Left lung (tissue), 4 donors: ENCODE measurements at regions not wholly inside any gene's neighbourhood (a gene's known extent, or its start where the extent isn't known, plus 50 kb on each side); places are given as distances from the start of the nearest gene placed in this dataset.

Source experiments
- ATAC-seq: fragments of 200-7000 bp; cut with Tn5 transposase; one replicate; pipeline ENCODE4 v1.9.1; 2020; ENCODE audit warnings: moderate library complexity
- DNase-seq, 4 donors: peaks; one replicate each; pipeline ENCODE4 v3.0.0-alpha.2; 2013 to 2020
- H3K27ac ChIP-seq, 2 donors: fragments of 200-600 bp; sonication (generic) in 1 of 2; one replicate each; pipeline versions ENCODE4 v1.5.0 to v1.8.0; 2020 to 2021
- H3K27me3 ChIP-seq, 2 donors: fragments of 200-600 bp; sonication (generic) in 1 of 2; one replicate each; pipeline versions ENCODE4 v1.5.0 to v1.8.0; 2020 to 2021
- H3K36me3 ChIP-seq, 2 donors: fragments of 200-600 bp; sonication (generic) in 1 of 2; one replicate each; pipeline versions ENCODE4 v1.5.0 to v1.8.0; 2020 to 2021
- H3K4me1 ChIP-seq, 2 donors: fragments of 200-600 bp; one replicate each; pipeline ENCODE4 v1.8.0; 2021
- H3K4me3 ChIP-seq, 2 donors: fragments of 200-600 bp; sonication (generic) in 1 of 2; one replicate each; pipeline versions ENCODE4 v1.5.0 to v1.8.0; 2020 to 2021; ENCODE audit warnings: mild to moderate bottlenecking in 1 of 2
- H3K9me3 ChIP-seq, 2 donors: fragments of 200-600 bp; sonication (generic) in 1 of 2; one replicate each; pipeline versions ENCODE4 v1.5.0 to v1.8.0; 2020 to 2021
- intact Hi-C, 2 donors: fragments of 100-400 bp; cut with DNase I; formaldehyde crosslinking; loops; one replicate each; pipeline versions ENCODE4 v1.11.2 to v1.14.2; 2022
- TF ChIP-seq, protein P1 (sequence below), 2 donors: fragments of 200-600 bp; sonication (generic) in 1 of 2; IDR thresholded peaks; one replicate each; pipeline versions ENCODE4 v1.5.0 to v1.8.0; 2021; ENCODE audit warnings: antibody characterized with exemption in 2 of 2
- donor health status: DM: no; HTN: yes; CAD: no.
- donor health status: DM: no; HTN: no; CAD: no.

DNA sequence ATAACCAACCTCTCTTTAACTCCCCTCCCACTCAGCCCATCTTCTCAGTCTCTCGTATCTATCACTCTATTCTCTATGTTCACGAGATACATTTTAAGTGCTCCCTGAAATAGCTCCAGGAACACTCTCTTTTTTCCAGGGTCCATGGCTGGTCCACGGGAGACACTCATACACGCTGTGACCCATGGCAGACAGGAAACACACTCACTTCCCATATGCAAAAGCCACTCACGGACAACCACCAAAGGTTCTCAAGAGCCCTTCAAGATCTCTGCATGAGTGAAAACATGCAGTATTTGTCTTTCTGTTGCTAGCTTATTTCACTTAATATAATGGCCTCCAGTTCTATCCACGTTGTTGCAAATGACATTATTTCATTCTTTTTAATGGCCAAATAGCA, 71.4 kb upstream of the PCSK2 start:
- H3K9me3 ChIP-seq, result no peaks in the 10 kb centered on the region
- no peaks in the 10 kb centered on the region for H3K36me3 ChIP-seq
- no peak overlapping the region for H3K4me3 ChIP-seq
- H3K27ac ChIP-seq, result no peak overlapping the region
- no peaks in the 10 kb centered on the region for H3K4me1 ChIP-seq
- no peak for ATAC-seq
- intact Hi-C loops, result no loop called here
- TF ChIP-seq, protein P1, sequence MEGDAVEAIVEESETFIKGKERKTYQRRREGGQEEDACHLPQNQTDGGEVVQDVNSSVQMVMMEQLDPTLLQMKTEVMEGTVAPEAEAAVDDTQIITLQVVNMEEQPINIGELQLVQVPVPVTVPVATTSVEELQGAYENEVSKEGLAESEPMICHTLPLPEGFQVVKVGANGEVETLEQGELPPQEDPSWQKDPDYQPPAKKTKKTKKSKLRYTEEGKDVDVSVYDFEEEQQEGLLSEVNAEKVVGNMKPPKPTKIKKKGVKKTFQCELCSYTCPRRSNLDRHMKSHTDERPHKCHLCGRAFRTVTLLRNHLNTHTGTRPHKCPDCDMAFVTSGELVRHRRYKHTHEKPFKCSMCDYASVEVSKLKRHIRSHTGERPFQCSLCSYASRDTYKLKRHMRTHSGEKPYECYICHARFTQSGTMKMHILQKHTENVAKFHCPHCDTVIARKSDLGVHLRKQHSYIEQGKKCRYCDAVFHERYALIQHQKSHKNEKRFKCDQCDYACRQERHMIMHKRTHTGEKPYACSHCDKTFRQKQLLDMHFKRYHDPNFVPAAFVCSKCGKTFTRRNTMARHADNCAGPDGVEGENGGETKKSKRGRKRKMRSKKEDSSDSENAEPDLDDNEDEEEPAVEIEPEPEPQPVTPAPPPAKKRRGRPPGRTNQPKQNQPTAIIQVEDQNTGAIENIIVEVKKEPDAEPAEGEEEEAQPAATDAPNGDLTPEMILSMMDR (IDR thresholded peaks at IDR 0.05), result no peak
- DNase-seq, result no peak
- H3K27me3 ChIP-seq, result no peaks in the 10 kb centered on the region

DNA sequence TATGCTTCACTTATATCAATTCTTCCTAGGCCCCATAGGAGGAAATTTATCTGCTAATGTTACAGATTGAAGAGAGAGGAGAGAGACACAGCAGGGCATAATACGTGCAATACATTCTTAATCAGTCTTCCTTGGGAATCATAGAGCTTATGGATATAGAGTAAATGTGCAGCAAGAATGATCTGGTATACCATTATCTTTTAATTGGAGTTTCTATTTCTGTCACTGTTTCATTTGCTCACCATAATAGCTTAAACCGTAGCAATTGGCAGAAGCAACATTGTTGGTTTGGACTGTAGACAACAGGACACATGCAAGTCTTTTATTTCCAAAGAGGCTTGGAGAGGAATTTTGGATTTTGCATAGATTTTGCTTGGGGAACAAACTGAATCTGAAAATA, 68.1 kb upstream of the PCSK2 start:
- Histone ChIP-seq H3K4me1 (no peaks in the 10 kb centered on the region), H3K4me3 (no peak overlapping the region), H3K36me3 (no peaks in the 10 kb centered on the region), H3K27ac (no peak overlapping the region), H3K9me3 (no peaks in the 10 kb centered on the region), H3K27me3 (no peaks in the 10 kb centered on the region)
- intact Hi-C loops, result no loop called here
- DNase-seq (no peak), ATAC-seq (no peak)
- TF ChIP-seq, protein P1 (IDR thresholded peaks at IDR 0.05), result no peak

DNA sequence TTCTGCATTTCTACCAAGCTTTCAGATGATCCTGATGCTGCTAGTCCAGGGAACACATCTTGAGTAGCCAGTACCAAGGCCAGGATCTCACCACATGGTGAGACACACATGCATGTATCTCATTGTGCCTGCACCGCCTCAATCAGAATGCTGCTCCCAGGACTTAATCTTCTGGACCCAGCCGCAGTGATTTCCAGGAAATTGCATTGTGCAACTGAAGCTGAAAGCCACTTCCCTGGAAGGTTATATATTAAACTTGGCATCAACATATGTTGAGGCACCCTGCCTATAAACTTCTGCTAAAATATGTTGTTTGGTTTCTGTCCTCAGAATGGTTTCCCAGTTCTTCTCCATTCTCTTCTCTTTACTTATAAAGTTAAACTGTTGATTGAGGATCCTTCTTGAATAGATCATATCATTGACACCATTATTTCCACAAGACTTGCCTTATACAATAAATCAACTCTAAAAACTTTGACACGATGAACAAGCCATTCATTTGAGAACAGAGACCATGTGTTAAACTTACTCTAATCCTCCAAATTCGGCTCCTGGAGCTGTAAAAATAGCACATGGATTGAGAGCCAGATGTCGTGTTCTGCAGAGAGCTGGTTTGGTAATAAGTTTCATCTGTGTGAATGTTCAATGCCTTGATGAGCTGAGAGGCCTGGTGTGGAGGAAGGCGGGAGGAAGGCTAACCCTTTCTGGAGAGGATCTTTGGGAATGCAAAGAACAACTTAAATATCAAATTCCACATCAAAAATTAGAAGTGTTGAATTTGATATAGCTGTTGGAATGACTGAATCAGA, 65.0 kb upstream of the PCSK2 start:
- Histone ChIP-seq H3K4me1 (no peaks in the 10 kb centered on the region), H3K9me3 (no peaks in the 10 kb centered on the region), H3K27ac (no peak overlapping the region), H3K36me3 (no peaks in the 10 kb centered on the region), H3K27me3 (no peaks in the 10 kb centered on the region), H3K4me3 (no peak overlapping the region)
- DNase-seq, result peak in 1 of 4 donors; percentile 3
- ATAC-seq, result no peak
- TF ChIP-seq, protein P1 (IDR thresholded peaks at IDR 0.05), result no peak
- intact Hi-C loops, result no loop called here

DNA sequence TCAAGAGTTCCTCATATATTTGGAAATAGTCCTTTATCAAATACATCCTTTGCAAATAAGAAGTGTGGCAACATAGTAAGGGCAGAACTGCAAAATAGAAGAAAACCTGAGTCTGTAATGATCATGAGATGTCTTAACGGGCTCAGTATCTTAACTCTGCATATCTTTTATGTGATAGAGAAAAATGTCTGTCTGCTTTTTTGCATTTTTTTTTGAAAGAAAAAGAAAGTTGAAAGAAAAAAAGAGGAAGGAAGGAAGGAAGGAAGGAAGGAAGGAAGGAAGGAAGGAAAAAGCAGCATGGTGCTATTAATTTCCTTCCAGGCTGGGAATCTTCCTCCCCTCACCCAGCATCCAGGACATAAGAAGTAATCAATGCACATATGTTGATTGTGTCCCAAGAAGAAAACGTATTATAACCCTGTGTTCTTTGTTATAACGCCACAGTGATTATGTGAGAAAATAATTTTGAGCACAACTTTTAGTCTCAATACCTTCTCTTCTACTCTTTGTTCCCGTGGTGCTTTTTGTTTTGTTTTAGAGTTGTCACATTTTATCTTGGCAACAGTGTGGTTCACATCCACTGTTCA, 58.7 kb upstream of the PCSK2 start:
- H3K36me3 ChIP-seq, result no peaks in the 10 kb centered on the region
- intact Hi-C loops, result no loop called here
- no peak for DNase-seq
- no peaks in the 10 kb centered on the region for H3K9me3 ChIP-seq
- no peaks in the 10 kb centered on the region for H3K4me1 ChIP-seq
- no peak for ATAC-seq
- no peak overlapping the region for H3K4me3 ChIP-seq
- TF ChIP-seq, protein P1 (IDR thresholded peaks at IDR 0.05), result no peak
- H3K27ac ChIP-seq, result no peak overlapping the region
- H3K27me3 ChIP-seq, result no peaks in the 10 kb centered on the region

DNA sequence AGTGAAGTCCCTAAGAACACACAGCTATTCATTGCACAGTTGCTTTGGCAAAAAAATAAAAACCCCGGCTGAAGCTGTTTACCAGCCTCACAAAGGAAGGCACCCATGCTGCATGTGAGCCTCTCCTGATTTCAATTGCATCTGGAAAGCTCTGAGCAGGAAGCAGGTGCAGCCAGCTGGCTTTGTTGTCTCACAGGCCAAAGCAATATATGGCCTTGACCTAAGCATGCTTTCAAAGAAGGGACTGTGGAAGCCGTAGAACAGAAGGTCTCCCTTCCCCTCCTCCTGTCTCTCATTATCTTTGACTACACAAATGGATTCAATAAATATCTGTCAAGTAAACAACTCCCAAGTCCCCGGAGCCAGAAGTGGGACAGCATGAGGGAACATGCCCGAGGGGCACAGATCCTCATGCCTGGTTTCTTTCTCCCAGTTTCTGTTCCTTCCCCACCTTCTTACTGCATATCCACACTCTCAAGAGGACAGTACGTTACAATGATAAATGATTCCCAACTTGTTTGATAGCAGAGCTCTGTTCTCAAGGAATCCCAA, 57.2 kb upstream of the PCSK2 start:
- intact Hi-C loops, result no loop called here
- ATAC-seq (no peak), DNase-seq (peak in 2 of 4 donors; percentile 3 to 5)
- Histone ChIP-seq H3K27ac (no peak overlapping the region), H3K9me3 (no peaks in the 10 kb centered on the region), H3K4me3 (no peak overlapping the region), H3K27me3 (no peaks in the 10 kb centered on the region), H3K4me1 (no peaks in the 10 kb centered on the region), H3K36me3 (no peaks in the 10 kb centered on the region)
- TF ChIP-seq, protein P1 (IDR thresholded peaks at IDR 0.05), result no peak
